Rectal smooth muscle tissue (tissue), 1 donor: ENCODE measurements at regions not wholly inside any gene's neighbourhood (a gene's known extent, or its start where the extent isn't known, plus 50 kb on each side); places are given as distances from the start of the nearest gene placed in this dataset.

ENCODE experiments used
- H3K27ac ChIP-seq: one replicate; pipeline ENCODE4 v1.7.0; 2013; ENCODE audit warnings: low read depth, low read length, inconsistent platforms
- H3K27me3 ChIP-seq: one replicate; pipeline ENCODE4 v1.7.0; 2013; ENCODE audit warnings: low read length; ENCODE audit not compliant: control insufficient read depth, insufficient read depth
- H3K36me3 ChIP-seq: one replicate; pipeline ENCODE4 v1.7.0; 2013; ENCODE audit warnings: low read length; ENCODE audit not compliant: control insufficient read depth, insufficient read depth
- H3K4me1 ChIP-seq: one replicate; pipeline ENCODE4 v1.7.0; 2013; ENCODE audit warnings: low read length; ENCODE audit not compliant: control insufficient read depth, insufficient read depth
- H3K4me3 ChIP-seq: one replicate; pipeline ENCODE4 v1.7.0; 2013; ENCODE audit warnings: low read length
- H3K9ac ChIP-seq: one replicate; pipeline ENCODE4 v1.7.0; 2013; ENCODE audit warnings: low read length

DNA sequence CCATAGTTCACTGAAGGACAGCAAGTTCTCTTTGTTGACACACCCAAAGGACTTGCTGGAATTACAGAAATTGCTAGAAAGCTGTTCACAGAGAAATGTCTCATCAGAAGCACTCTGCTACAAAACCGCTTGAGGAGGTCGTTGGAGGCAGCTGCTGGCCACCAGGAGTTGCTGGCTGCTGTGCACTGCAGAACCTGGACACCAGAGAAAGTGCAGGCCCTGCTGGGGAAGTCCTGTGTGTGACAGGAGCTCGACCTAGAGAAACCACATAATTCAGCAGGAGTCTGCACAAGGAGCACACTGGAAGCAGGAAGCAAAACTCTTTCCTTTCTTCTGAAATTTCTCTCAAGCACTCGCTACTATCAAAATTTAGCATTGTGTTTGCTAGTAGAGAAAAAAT lies 461.5 kb upstream of the GHITM start:
- Histone ChIP-seq H3K4me1 (no peaks in the 10 kb centered on the region), H3K36me3 (no peaks in the 10 kb centered on the region), H3K27me3 (no peaks in the 10 kb centered on the region), H3K27ac (no peak overlapping the region), H3K4me3 (no peak overlapping the region), H3K9ac (no peak overlapping the region)

- no peaks in the 10 kb centered on the region for H3K4me1 ChIP-seq
- no peaks in the 10 kb centered on the region for H3K27me3 ChIP-seq
- H3K4me3 ChIP-seq, result no peak overlapping the region
- H3K9ac ChIP-seq, result no peak overlapping the region
- H3K27ac ChIP-seq, result no peak overlapping the region
- H3K36me3 ChIP-seq, result no peaks in the 10 kb centered on the region
Measured at GRCh38 chr10:83678850-83679249, 460.5 kb upstream of the GHITM start.

GRCh38 chr10:83680470-83680891 lies 458.8 kb upstream of the GHITM start:
- no peak overlapping the region for H3K4me3 ChIP-seq
- H3K4me1 ChIP-seq, result no peaks in the 10 kb centered on the region
- H3K27ac ChIP-seq, result no peak overlapping the region

GRCh38 chr10:83682414-83682813 lies 456.9 kb upstream of the GHITM start:
- no peak overlapping the region for H3K4me3 ChIP-seq
- no peaks in the 10 kb centered on the region for H3K4me1 ChIP-seq
- no peak overlapping the region for H3K27ac ChIP-seq
- H3K27me3 ChIP-seq, result no peaks in the 10 kb centered on the region
- H3K36me3 ChIP-seq, result no peaks in the 10 kb centered on the region
- H3K9ac ChIP-seq, result no peak overlapping the region

More at GRCh38 chr10:83680470-83680891, 458.8 kb upstream of the GHITM start:
- Histone ChIP-seq H3K27me3 (no peaks in the 10 kb centered on the region), H3K9ac (no peak overlapping the region), H3K36me3 (no peaks in the 10 kb centered on the region)

DNA sequence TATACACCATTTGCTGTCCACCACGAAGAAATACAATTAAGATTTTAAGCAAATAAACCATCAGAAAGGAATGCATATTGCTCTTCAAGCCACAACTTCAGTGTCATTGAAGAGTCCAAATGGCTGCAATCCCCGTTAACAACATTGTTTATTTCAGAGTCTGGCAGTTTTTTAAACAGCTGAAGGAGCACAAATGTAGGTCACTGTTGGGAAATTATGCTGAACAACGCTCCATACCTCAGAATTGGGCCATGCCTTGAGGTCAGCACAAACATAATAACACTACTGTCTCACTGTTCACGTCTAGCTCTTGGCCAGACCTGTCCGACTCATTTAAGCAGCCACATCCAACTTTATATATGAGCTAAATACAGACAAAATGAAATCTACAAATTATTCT lies 453.9 kb upstream of the GHITM start:
- H3K36me3 ChIP-seq, result no peaks in the 10 kb centered on the region
- no peak overlapping the region for H3K4me3 ChIP-seq
- H3K27me3 ChIP-seq, result no peaks in the 10 kb centered on the region
- no peaks in the 10 kb centered on the region for H3K4me1 ChIP-seq
- no peak overlapping the region for H3K9ac ChIP-seq
- H3K27ac ChIP-seq, result no peak overlapping the region

DNA sequence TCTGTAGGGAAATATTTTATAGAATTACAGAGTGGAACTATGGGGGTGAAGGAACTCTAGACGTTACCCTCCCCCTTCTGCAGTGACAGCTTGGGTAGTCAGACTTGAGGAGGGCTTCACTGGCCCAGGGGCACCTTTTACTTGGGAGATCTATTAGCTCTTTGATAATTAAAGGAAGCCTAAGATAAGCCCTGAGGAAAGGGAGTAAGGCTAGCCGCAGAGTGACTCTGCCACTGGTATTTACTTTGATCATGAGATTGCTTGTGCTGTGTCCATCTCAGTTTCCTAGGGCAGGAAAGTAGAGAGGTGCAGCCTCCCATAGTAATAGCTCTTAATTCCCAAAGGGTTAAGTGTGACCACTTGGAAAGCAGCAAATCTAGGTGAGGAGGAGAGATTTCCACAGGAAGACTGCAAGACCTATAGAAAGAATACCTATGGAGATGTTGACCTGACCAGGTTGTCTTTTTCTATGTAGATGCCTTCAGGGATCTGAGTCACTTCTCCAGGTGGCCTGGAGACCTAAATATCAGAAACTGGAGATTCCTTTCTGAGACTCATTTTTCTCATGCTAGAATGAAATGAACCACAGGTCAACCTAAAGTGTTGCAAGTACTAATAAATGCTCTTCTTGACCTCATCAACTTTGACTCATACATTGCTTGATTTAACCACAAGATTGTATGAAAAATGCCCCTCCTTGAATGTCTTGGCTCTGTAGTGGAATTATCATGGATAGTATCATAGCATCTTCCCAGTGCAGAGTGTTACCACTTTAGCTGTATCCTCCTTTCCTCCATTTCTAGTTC lies 447.3 kb upstream of the GHITM start:
- H3K4me3 ChIP-seq, result no peak overlapping the region
- H3K9ac ChIP-seq, result no peak overlapping the region
- H3K27me3 ChIP-seq, result no peaks in the 10 kb centered on the region
- H3K36me3 ChIP-seq, result no peaks in the 10 kb centered on the region
- no peak overlapping the region for H3K27ac ChIP-seq
- no peaks in the 10 kb centered on the region for H3K4me1 ChIP-seq

DNA sequence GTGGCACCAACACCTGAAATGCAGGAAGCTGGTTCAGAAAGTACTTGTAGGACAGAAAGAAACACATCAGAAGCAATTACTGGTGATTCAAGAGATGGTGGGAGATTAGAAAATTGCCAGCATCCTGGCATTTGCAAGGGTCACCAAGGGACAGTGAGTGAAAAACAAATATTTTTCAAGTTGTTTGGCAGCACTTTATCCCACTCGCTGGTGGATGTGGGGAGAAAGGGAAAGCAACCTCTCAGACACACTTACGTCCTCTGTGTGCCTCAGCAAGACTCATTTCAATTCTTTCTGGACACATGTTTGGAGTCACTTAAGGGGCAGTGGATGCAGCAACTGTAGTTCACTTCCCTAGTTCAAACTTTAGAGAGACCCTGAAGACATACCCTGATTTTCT lies 440.4 kb upstream of the GHITM start:
- H3K4me3 ChIP-seq, result no peak overlapping the region

DNA sequence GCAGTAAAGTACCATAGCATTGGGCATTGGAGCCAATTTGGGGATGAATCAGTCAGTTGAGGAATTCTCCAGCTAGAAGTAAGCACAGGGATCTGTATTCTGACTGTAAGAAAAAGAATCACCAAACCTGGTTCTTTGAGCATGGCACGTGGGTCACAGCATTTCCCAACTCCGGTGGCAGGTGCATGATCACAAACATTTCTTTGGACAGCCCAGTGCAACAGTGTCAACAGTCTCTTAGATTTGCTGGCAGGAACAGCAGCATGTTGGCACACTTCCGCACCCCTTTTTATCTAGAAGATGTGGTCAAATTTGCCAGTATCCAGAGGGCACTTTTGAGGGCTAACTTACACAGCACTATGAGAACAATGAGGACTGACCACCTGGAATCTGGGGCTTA lies 437.5 kb upstream of the GHITM start:
- H3K27me3 ChIP-seq, result no peaks in the 10 kb centered on the region
- H3K4me3 ChIP-seq, result no peak overlapping the region
- H3K9ac ChIP-seq, result no peak overlapping the region
- H3K4me1 ChIP-seq, result no peaks in the 10 kb centered on the region
- H3K36me3 ChIP-seq, result no peaks in the 10 kb centered on the region
- H3K27ac ChIP-seq, result no peak overlapping the region

More for the DNA sequence above, 440.4 kb upstream of the GHITM start:
- Histone ChIP-seq H3K4me1 (no peaks in the 10 kb centered on the region), H3K36me3 (no peaks in the 10 kb centered on the region), H3K9ac (no peak overlapping the region), H3K27ac (no peak overlapping the region), H3K27me3 (no peaks in the 10 kb centered on the region)

- Histone ChIP-seq H3K27me3 (no peaks in the 10 kb centered on the region), H3K4me3 (no peak overlapping the region), H3K36me3 (no peaks in the 10 kb centered on the region), H3K9ac (no peak overlapping the region), H3K4me1 (no peaks in the 10 kb centered on the region), H3K27ac (no peak overlapping the region)
Measured at GRCh38 chr10:83702731-83703130, 436.6 kb upstream of the GHITM start.

DNA sequence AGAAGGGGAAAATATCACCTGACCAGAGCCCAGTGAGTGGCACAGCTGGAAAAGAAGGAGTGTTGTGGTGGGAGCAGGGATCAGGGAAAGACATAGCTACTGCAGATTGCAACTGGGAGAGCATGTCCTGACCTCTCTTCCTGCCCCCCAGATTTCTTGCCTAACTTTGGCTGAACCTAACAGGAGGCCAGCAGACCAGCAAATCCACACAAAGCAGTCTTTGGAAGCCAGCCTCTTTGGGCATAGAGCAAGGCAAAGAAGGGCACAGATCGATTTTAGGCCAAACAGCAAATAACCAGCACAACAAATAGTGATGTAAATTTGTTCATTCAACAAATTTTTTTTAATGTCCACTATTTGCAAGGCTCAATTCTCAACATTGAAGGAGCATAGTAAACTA lies 433.2 kb upstream of the GHITM start:
- Histone ChIP-seq H3K4me1 (no peaks in the 10 kb centered on the region), H3K9ac (no peak overlapping the region), H3K36me3 (no peaks in the 10 kb centered on the region), H3K4me3 (no peak overlapping the region), H3K27me3 (no peaks in the 10 kb centered on the region), H3K27ac (no peak overlapping the region)

DNA sequence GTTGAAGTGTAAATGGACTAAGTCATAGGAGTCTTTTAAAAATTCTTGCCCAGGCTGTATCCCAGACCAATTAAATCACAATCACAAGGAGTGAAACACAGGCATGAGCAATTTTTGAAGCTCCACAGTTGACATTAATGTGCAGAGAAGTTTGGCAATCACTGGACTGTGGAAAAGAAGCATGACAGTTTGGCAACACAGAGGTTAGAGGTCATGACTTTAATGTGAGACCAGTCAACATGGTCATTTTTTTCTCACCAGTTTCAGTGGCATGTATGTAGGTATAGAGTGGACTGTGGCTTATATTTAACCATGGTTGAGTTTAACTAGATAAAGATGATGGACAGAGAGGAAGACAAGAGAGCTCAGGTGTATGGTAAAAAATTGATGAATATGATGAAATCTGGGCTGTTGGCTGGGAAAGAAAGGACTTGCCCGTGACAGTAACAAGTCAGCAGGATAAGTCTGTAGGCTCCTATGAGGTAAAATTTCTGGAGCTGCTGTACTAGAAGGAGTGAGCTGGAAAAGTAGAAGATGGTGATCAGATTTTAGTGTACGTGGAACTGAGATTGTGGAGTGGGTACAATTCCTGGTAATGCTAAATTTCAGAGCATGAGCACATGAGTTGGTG lies 432.2 kb upstream of the GHITM start:
- Histone ChIP-seq H3K27ac (no peak overlapping the region), H3K27me3 (no peaks in the 10 kb centered on the region), H3K4me3 (no peak overlapping the region), H3K36me3 (no peaks in the 10 kb centered on the region), H3K9ac (no peak overlapping the region), H3K4me1 (no peaks in the 10 kb centered on the region)

GRCh38 chr10:83713423-83713822 lies 425.9 kb upstream of the GHITM start:
- no peak overlapping the region for H3K27ac ChIP-seq
- H3K4me3 ChIP-seq, result no peak overlapping the region
- no peaks in the 10 kb centered on the region for H3K4me1 ChIP-seq
- no peaks in the 10 kb centered on the region for H3K27me3 ChIP-seq
- H3K9ac ChIP-seq, result no peak overlapping the region
- no peaks in the 10 kb centered on the region for H3K36me3 ChIP-seq

- no peaks in the 10 kb centered on the region for H3K27me3 ChIP-seq
- H3K36me3 ChIP-seq, result no peaks in the 10 kb centered on the region
- H3K9ac ChIP-seq, result no peak overlapping the region
- no peak overlapping the region for H3K27ac ChIP-seq
- no peaks in the 10 kb centered on the region for H3K4me1 ChIP-seq
- no peak overlapping the region for H3K4me3 ChIP-seq
Measured at GRCh38 chr10:83723080-83723479, 416.2 kb upstream of the GHITM start.
